ENCODE measurements at regions not wholly inside any gene's neighbourhood (a gene's known extent, or its start where the extent isn't known, plus 50 kb on each side); places are given as distances from the start of the nearest gene placed in this dataset.

GRCh38 chr3:148246291-148246923 lies 451.3 kb upstream of the AGTR1 start:
- TF ChIP-seq CTCF (IDR thresholded peaks at IDR 0.05; ENCODE audit: low read depth, low read length, poor library complexity, severe bottlenecking) = no peak
- no peak for TF ChIP-seq EZH2phosphoT487 (IDR thresholded peaks at IDR 0.05; ENCODE audit: borderline replicate concordance, low read length)
